ENCODE measurements at regions not wholly inside any gene's neighbourhood (a gene's known extent, or its start where the extent isn't known, plus 50 kb on each side); places are given as distances from the start of the nearest gene placed in this dataset.

GRCh38 chr7:25831062-25831691 is 320.8 kb upstream of the NFE2L3 start:
- Histone ChIP-seq H3K79me2 (ENCODE audit: low read length) (no peaks in the 10 kb centered on the region), H2AFZ (ENCODE audit: low read depth, low read length) (no peak overlapping the region), H3K27ac (ENCODE audit: low read length) (no peak overlapping the region), H4K20me1 (ENCODE audit: insufficient read depth, low read length) (no peaks in the 10 kb centered on the region), H3K36me3 (replicated peaks; ENCODE audit: low read depth, low read length) (no peaks in the 10 kb centered on the region), H3K9me3 (ENCODE audit: insufficient read depth, low read length) (no peaks in the 10 kb centered on the region), H3K9ac (ENCODE audit: low read length) (no peak overlapping the region), H3K4me2 (ENCODE audit: low read length) (no peak overlapping the region), H3K4me1 (ENCODE audit: low read length) (no peaks in the 10 kb centered on the region), H3K27me3 (ENCODE audit: low read depth, low read length) (no peaks in the 10 kb centered on the region), H3K4me3 (ENCODE audit: low read length) (no peak overlapping the region)
- TF ChIP-seq, protein P1, sequence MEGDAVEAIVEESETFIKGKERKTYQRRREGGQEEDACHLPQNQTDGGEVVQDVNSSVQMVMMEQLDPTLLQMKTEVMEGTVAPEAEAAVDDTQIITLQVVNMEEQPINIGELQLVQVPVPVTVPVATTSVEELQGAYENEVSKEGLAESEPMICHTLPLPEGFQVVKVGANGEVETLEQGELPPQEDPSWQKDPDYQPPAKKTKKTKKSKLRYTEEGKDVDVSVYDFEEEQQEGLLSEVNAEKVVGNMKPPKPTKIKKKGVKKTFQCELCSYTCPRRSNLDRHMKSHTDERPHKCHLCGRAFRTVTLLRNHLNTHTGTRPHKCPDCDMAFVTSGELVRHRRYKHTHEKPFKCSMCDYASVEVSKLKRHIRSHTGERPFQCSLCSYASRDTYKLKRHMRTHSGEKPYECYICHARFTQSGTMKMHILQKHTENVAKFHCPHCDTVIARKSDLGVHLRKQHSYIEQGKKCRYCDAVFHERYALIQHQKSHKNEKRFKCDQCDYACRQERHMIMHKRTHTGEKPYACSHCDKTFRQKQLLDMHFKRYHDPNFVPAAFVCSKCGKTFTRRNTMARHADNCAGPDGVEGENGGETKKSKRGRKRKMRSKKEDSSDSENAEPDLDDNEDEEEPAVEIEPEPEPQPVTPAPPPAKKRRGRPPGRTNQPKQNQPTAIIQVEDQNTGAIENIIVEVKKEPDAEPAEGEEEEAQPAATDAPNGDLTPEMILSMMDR (IDR thresholded peaks at IDR 0.05; ENCODE audit: low read depth, low read length), result no peak

DNA sequence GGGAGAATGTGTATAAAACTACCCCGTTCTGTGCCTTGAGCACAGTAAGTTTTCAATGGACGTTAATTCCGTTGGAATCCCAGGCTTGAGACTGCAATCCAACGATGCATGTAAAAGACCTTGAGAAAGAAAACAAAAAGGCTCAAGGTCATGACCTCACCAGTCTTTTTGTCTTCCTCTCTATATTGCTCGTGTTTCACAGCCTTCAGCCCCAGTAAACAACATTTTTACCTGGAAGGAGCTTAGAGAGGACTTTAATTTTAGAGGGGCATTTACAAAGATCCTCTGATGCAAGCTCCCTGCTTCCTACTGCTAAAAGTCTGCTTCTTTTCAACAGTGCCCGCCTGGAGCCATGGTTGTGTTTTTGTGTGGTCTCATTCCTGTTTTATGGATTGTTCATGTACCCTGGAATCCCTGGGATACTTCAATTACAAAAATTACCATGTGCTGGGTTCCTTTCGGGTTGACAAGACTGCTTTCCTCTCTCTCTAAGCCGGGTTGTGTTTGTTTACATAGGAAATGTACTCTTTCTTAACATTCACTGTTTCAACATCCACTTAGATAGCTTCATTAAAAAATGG is 320.1 kb upstream of the NFE2L3 start:
- TF ChIP-seq EZH2phosphoT487 (IDR thresholded peaks at IDR 0.05; ENCODE audit: low read depth), result no peak
- TF ChIP-seq, protein P1 (IDR thresholded peaks at IDR 0.05; ENCODE audit: low read depth, low read length), result no peak
- Histone ChIP-seq H4K20me1 (ENCODE audit: insufficient read depth, low read length) (no peaks in the 10 kb centered on the region), H3K27ac (ENCODE audit: low read length) (no peak overlapping the region), H2AFZ (ENCODE audit: low read depth, low read length) (no peak overlapping the region), H3K9me3 (ENCODE audit: insufficient read depth, low read length) (no peaks in the 10 kb centered on the region), H3K9ac (ENCODE audit: low read length) (no peak overlapping the region), H3K4me2 (ENCODE audit: low read length) (no peak overlapping the region), H3K27me3 (ENCODE audit: low read depth, low read length) (no peaks in the 10 kb centered on the region), H3K36me3 (replicated peaks; ENCODE audit: low read depth, low read length) (no peaks in the 10 kb centered on the region), H3K4me1 (ENCODE audit: low read length) (no peaks in the 10 kb centered on the region), H3K79me2 (ENCODE audit: low read length) (no peaks in the 10 kb centered on the region), H3K4me3 (ENCODE audit: low read length) (no peak overlapping the region)

- H3K27ac ChIP-seq (ENCODE audit: low read length), result no peak overlapping the region
- TF ChIP-seq, protein P1 (IDR thresholded peaks at IDR 0.05; ENCODE audit: low read depth, low read length), result no peak
- no peak for TF ChIP-seq EZH2phosphoT487 (IDR thresholded peaks at IDR 0.05; ENCODE audit: low read depth)
- H2AFZ ChIP-seq (ENCODE audit: low read depth, low read length), result no peak overlapping the region
- H3K9me3 ChIP-seq (ENCODE audit: insufficient read depth, low read length), result no peaks in the 10 kb centered on the region
- no peak overlapping the region for H3K4me2 ChIP-seq (ENCODE audit: low read length)
- H3K27me3 ChIP-seq (ENCODE audit: low read depth, low read length), result no peaks in the 10 kb centered on the region
- H4K20me1 ChIP-seq (ENCODE audit: insufficient read depth, low read length), result no peaks in the 10 kb centered on the region
- no peak overlapping the region for H3K4me3 ChIP-seq (ENCODE audit: low read length)
- H3K9ac ChIP-seq (ENCODE audit: low read length), result no peak overlapping the region
- H3K36me3 ChIP-seq (replicated peaks; ENCODE audit: low read depth, low read length), result no peaks in the 10 kb centered on the region
- H3K79me2 ChIP-seq (ENCODE audit: low read length), result no peaks in the 10 kb centered on the region
- no peaks in the 10 kb centered on the region for H3K4me1 ChIP-seq (ENCODE audit: low read length)
Observed at GRCh38 chr7:25832456-25832855, 319.5 kb upstream of the NFE2L3 start.

DNA sequence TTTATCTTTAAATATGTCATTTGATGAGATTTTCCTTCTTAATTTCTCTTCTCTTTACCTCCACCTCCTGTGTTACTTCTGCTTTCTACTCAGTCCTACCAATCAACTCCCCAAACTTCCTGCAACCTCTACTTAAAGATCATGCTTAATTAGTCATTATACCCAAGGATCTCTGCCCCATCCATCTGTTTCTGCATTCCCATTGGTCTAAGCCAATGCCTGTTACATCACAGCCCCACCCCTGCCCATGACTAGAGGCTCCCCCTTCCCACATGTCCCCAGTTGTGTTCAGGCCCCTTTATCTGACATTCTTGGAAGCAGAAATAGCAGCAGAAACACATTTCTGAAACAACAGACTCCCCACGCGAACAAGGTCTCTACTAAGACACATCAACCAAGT is 319.1 kb upstream of the NFE2L3 start:
- Histone ChIP-seq H3K9ac (ENCODE audit: low read length) (no peak overlapping the region), H3K27me3 (ENCODE audit: low read depth, low read length) (no peaks in the 10 kb centered on the region), H3K36me3 (replicated peaks; ENCODE audit: low read depth, low read length) (no peaks in the 10 kb centered on the region), H3K4me1 (ENCODE audit: low read length) (no peaks in the 10 kb centered on the region), H2AFZ (ENCODE audit: low read depth, low read length) (no peak overlapping the region), H3K4me3 (ENCODE audit: low read length) (no peak overlapping the region), H3K9me3 (ENCODE audit: insufficient read depth, low read length) (no peaks in the 10 kb centered on the region), H3K4me2 (ENCODE audit: low read length) (no peak overlapping the region), H3K27ac (ENCODE audit: low read length) (no peak overlapping the region), H3K79me2 (ENCODE audit: low read length) (no peaks in the 10 kb centered on the region), H4K20me1 (ENCODE audit: insufficient read depth, low read length) (no peaks in the 10 kb centered on the region)
- TF ChIP-seq EZH2phosphoT487 (IDR thresholded peaks at IDR 0.05; ENCODE audit: low read depth), result no peak
- TF ChIP-seq, protein P1 (IDR thresholded peaks at IDR 0.05; ENCODE audit: low read depth, low read length), result no peak

Data from OCI-LY3 (cell line).